Stimulated activated CD4-positive, alpha-beta T cell treated with anti-CD3 and anti-CD28 coated beads, Interleukin-15, amount 100 ng/mL, for 1 hour (primary cell): ENCODE measurements at regions not wholly inside any gene's neighbourhood (a gene's known extent, or its start where the extent isn't known, plus 50 kb on each side); places are given as distances from the start of the nearest gene placed in this dataset.
"Not testable (repeated sequence)": the region's sequence is repeated elsewhere in the genome, so short reads cannot be mapped to it uniquely, and the experiment has no call there.

Experiments
- DNase-seq, 2 donors: peaks; one replicate each; pipeline ENCODE4 v3.0.0-alpha.2; 2020; ENCODE audit warnings: low read depth in 1 of 2, low spot score in 1 of 2

GRCh38 chr9:78938821-78939220 lies 632.9 kb upstream of the TLE4 start:
- DNase-seq = no peak

GRCh38 chr9:78939311-78940065 lies 632.3 kb upstream of the TLE4 start:
- no peak for DNase-seq

GRCh38 chr9:78940121-78940855 lies 631.5 kb upstream of the TLE4 start:
- DNase-seq = no peak

GRCh38 chr9:78954286-78954685 lies 617.5 kb upstream of the TLE4 start:
- DNase-seq = no peak

- DNase-seq = no peak
Measured at GRCh38 chr9:78958892-78959291, 612.9 kb upstream of the TLE4 start.

- DNase-seq = no peak
Measured at GRCh38 chr9:78962156-78962555, 609.6 kb upstream of the TLE4 start.

- DNase-seq = no peak
Measured at GRCh38 chr9:78963911-78964310, 607.9 kb upstream of the TLE4 start.

GRCh38 chr9:78967596-78968217 lies 604.1 kb upstream of the TLE4 start:
- DNase-seq = no peak

- DNase-seq = no peak
Measured at GRCh38 chr9:78970375-78970774, 601.4 kb upstream of the TLE4 start.

- no peak for DNase-seq
Measured at GRCh38 chr9:78971540-78971939, 600.2 kb upstream of the TLE4 start.

- DNase-seq = no peak
Measured at GRCh38 chr9:78972303-78972999, 599.3 kb upstream of the TLE4 start.

GRCh38 chr9:78973907-78974306 lies 597.9 kb upstream of the TLE4 start:
- DNase-seq = no peak

- no peak for DNase-seq
Measured at GRCh38 chr9:78982849-78983248, 588.9 kb upstream of the TLE4 start.

- no peak for DNase-seq
Measured at GRCh38 chr9:78985084-78985738, 586.6 kb upstream of the TLE4 start.

GRCh38 chr9:78986446-78986845 lies 585.3 kb upstream of the TLE4 start:
- no peak for DNase-seq

GRCh38 chr9:78989031-78989658 lies 582.6 kb upstream of the TLE4 start:
- DNase-seq = no peak

GRCh38 chr9:78994471-78994870 lies 577.3 kb upstream of the TLE4 start:
- DNase-seq = no peak

GRCh38 chr9:78994974-78995373 lies 576.8 kb upstream of the TLE4 start:
- not testable (repeated sequence) for DNase-seq

- DNase-seq = no peak
Measured at GRCh38 chr9:78997296-78997695, 574.5 kb upstream of the TLE4 start.

- DNase-seq = no peak
Measured at GRCh38 chr9:79000230-79001002, 571.3 kb upstream of the TLE4 start.
